ENCODE measurements at regions not wholly inside any gene's neighbourhood (a gene's known extent, or its start where the extent isn't known, plus 50 kb on each side); places are given as distances from the start of the nearest gene placed in this dataset.

DNA sequence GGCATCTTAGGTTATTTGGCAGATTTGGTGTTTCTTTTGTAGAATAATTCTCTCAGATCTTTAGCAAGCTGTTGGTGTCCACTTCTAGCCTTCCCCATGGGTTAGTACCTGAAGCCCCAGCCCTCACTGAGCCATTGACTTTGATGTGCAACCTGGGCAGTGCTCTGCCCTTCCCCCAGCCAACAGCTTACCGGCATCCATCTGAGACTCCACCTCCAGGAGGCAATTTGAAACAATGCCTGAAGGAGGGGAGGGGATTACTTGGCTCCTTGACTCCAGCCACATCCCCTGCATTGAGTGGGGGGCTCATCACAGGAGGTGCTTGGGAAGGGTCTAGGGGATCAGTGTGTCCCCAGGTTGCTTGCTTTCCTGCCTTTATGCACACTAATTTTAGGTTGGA, 114.8 kb downstream of the TRIM29 start:
- Histone ChIP-seq H3K4me2 (ENCODE audit: low read length) (no peak overlapping the region), H2AFZ (ENCODE audit: low read depth, low read length) (no peak overlapping the region), H3K9me3 (ENCODE audit: low read length) (no peaks in the 10 kb centered on the region), H3K79me2 (replicated peaks; ENCODE audit: insufficient read depth, low read length) (no peaks in the 10 kb centered on the region), H3K27ac (ENCODE audit: low read length) (no peak overlapping the region), H3K9me2 (ENCODE audit: insufficient read depth, low read length) (no peaks in the 10 kb centered on the region), H3K36me3 (ENCODE audit: insufficient read depth, low read length) (no peaks in the 10 kb centered on the region), H3F3A (ENCODE audit: insufficient read depth, low read length, poor library complexity, severe bottlenecking) (no peaks in the 10 kb centered on the region), H3K4me3 (ENCODE audit: low read length) (no peak overlapping the region), H3K27me3 (ENCODE audit: insufficient read depth, low read depth, low read length) (no peaks in the 10 kb centered on the region), H4K20me1 (ENCODE audit: insufficient read depth) (no peaks in the 10 kb centered on the region), H3K9ac (ENCODE audit: low read length) (no peak overlapping the region)
- TF ChIP-seq RAD21 (conservative IDR thresholded peaks at IDR 0.05) = no peak
- TF ChIP-seq POLR2AphosphoS5 (IDR thresholded peaks at IDR 0.05) = no peak
- TF ChIP-seq SMC3 (conservative IDR thresholded peaks at IDR 0.05; ENCODE audit: poor library complexity) = no peak
- TF ChIP-seq EZH2 (IDR thresholded peaks at IDR 0.05; ENCODE audit: borderline replicate concordance, insufficient read depth, low read length, poor library complexity, severe bottlenecking) = no peak
- no peak for TF ChIP-seq TAF1 (IDR thresholded peaks at IDR 0.05; ENCODE audit: low read depth)
- TF ChIP-seq, protein P1, sequence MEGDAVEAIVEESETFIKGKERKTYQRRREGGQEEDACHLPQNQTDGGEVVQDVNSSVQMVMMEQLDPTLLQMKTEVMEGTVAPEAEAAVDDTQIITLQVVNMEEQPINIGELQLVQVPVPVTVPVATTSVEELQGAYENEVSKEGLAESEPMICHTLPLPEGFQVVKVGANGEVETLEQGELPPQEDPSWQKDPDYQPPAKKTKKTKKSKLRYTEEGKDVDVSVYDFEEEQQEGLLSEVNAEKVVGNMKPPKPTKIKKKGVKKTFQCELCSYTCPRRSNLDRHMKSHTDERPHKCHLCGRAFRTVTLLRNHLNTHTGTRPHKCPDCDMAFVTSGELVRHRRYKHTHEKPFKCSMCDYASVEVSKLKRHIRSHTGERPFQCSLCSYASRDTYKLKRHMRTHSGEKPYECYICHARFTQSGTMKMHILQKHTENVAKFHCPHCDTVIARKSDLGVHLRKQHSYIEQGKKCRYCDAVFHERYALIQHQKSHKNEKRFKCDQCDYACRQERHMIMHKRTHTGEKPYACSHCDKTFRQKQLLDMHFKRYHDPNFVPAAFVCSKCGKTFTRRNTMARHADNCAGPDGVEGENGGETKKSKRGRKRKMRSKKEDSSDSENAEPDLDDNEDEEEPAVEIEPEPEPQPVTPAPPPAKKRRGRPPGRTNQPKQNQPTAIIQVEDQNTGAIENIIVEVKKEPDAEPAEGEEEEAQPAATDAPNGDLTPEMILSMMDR (IDR thresholded peaks at IDR 0.05; ENCODE audit: poor library complexity, severe bottlenecking) = no peak
- TF ChIP-seq, protein P2, sequence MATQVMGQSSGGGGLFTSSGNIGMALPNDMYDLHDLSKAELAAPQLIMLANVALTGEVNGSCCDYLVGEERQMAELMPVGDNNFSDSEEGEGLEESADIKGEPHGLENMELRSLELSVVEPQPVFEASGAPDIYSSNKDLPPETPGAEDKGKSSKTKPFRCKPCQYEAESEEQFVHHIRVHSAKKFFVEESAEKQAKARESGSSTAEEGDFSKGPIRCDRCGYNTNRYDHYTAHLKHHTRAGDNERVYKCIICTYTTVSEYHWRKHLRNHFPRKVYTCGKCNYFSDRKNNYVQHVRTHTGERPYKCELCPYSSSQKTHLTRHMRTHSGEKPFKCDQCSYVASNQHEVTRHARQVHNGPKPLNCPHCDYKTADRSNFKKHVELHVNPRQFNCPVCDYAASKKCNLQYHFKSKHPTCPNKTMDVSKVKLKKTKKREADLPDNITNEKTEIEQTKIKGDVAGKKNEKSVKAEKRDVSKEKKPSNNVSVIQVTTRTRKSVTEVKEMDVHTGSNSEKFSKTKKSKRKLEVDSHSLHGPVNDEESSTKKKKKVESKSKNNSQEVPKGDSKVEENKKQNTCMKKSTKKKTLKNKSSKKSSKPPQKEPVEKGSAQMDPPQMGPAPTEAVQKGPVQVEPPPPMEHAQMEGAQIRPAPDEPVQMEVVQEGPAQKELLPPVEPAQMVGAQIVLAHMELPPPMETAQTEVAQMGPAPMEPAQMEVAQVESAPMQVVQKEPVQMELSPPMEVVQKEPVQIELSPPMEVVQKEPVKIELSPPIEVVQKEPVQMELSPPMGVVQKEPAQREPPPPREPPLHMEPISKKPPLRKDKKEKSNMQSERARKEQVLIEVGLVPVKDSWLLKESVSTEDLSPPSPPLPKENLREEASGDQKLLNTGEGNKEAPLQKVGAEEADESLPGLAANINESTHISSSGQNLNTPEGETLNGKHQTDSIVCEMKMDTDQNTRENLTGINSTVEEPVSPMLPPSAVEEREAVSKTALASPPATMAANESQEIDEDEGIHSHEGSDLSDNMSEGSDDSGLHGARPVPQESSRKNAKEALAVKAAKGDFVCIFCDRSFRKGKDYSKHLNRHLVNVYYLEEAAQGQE (IDR thresholded peaks at IDR 0.05; ENCODE audit: borderline replicate concordance) = no peak
- no peak for TF ChIP-seq MXI1 (conservative IDR thresholded peaks at IDR 0.05; ENCODE audit: poor library complexity, severe bottlenecking)
- no peak for TF ChIP-seq EP300 (conservative IDR thresholded peaks at IDR 0.05; ENCODE audit: poor library complexity, severe bottlenecking)

DNA sequence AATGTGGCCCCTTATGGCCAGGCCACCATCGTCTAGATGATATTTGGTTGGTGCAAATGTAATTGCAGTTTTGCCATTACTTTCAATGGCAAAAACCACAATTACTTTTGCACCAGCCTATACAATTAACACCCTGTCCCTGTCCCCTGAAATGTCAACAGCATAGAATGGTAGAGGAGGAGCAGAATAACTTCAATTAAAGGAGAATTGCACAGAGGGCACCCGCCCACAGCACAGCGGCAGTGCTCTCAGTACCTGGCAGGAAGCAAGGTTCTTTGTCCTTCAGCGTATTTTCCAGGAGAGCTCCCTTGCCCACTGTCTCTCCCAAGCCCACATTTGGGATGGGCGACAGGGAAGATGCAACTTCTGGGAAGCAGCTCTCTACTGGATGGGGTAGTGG, 115.3 kb downstream of the TRIM29 start:
- H3K9me3 ChIP-seq (ENCODE audit: low read length) = no peaks in the 10 kb centered on the region
- H3K27me3 ChIP-seq (ENCODE audit: insufficient read depth, low read depth, low read length) = no peaks in the 10 kb centered on the region
- no peaks in the 10 kb centered on the region for H3K36me3 ChIP-seq (ENCODE audit: insufficient read depth, low read length)
- no peak overlapping the region for H3K4me3 ChIP-seq (ENCODE audit: low read length)
- H3K27ac ChIP-seq (ENCODE audit: low read length) = no peak overlapping the region
- no peaks in the 10 kb centered on the region for H3K9me2 ChIP-seq (ENCODE audit: insufficient read depth, low read length)
- TF ChIP-seq RAD21 (conservative IDR thresholded peaks at IDR 0.05) = no peak
- no peak for TF ChIP-seq EZH2 (IDR thresholded peaks at IDR 0.05; ENCODE audit: borderline replicate concordance, insufficient read depth, low read length, poor library complexity, severe bottlenecking)
- TF ChIP-seq, protein P1 (IDR thresholded peaks at IDR 0.05; ENCODE audit: poor library complexity, severe bottlenecking) = no peak
- TF ChIP-seq POLR2AphosphoS5 (IDR thresholded peaks at IDR 0.05) = no peak
- no peak for TF ChIP-seq SMC3 (conservative IDR thresholded peaks at IDR 0.05; ENCODE audit: poor library complexity)
- TF ChIP-seq MXI1 (conservative IDR thresholded peaks at IDR 0.05; ENCODE audit: poor library complexity, severe bottlenecking) = no peak
- TF ChIP-seq EP300 (conservative IDR thresholded peaks at IDR 0.05; ENCODE audit: poor library complexity, severe bottlenecking) = no peak
- TF ChIP-seq, protein P2 (IDR thresholded peaks at IDR 0.05; ENCODE audit: borderline replicate concordance) = no peak
- TF ChIP-seq TAF1 (IDR thresholded peaks at IDR 0.05; ENCODE audit: low read depth) = no peak
- no peak overlapping the region for H3K9ac ChIP-seq (ENCODE audit: low read length)
- H3F3A ChIP-seq (ENCODE audit: insufficient read depth, low read length, poor library complexity, severe bottlenecking) = no peaks in the 10 kb centered on the region
- no peak overlapping the region for H3K4me2 ChIP-seq (ENCODE audit: low read length)
- H3K79me2 ChIP-seq (replicated peaks; ENCODE audit: insufficient read depth, low read length) = no peaks in the 10 kb centered on the region
- no peaks in the 10 kb centered on the region for H4K20me1 ChIP-seq (ENCODE audit: insufficient read depth)
- H2AFZ ChIP-seq (ENCODE audit: low read depth, low read length) = no peak overlapping the region
